Stimulated activated CD8-positive, alpha-beta memory T cell treated with anti-CD3 and anti-CD28 coated beads, Interleukin-12 subunit alpha, Interleukin-12 subunit beta, amount 100 ng/mL, for 1 hour (primary cell): ENCODE measurements at regions not wholly inside any gene's neighbourhood (a gene's known extent, or its start where the extent isn't known, plus 50 kb on each side); places are given as distances from the start of the nearest gene placed in this dataset.

Experiments used
- DNase-seq: peaks from one replicate; pipeline ENCODE4 v3.0.0-alpha.2; 2020; ENCODE audit warnings: low read depth

DNA sequence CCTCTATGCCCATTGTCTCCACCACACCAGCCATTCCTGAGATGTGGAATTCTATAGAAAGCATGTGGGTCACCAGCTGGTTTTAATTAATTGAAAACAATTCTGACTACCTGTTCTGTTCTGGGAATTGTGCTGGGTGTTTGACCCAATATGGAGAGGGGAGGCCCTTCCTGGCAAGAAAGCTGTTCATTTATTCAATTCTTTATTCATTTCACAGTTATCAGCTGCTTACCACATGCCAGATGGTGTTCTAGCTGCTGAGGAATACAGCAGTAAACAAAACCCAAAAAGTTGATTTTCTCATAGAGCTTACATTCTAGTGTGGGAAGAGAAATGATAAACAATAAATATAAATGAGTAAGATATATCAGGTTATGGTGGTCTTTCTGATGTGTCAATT lies 296.1 kb upstream of the RASGRP1 start:
- no peak for DNase-seq

DNA sequence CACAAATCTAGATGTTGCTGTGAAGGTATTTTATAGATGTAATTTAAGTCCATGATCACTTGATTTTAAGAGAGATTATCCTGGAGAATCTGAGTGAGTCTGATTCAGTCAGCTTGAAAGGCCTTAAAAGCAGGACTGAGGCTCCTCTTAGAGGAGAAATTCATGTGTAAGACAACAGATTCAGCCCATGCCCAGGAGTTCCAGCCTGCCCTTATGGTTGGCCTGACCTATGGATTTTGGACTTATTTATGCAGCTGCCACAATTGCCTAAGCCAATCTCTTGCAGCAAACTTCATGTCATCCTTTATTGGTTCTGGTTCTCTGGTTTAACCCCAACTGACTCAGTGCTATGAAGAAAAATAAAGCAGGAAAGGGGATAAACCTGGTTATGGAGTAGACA lies 296.5 kb upstream of the RASGRP1 start:
- no peak for DNase-seq

DNA sequence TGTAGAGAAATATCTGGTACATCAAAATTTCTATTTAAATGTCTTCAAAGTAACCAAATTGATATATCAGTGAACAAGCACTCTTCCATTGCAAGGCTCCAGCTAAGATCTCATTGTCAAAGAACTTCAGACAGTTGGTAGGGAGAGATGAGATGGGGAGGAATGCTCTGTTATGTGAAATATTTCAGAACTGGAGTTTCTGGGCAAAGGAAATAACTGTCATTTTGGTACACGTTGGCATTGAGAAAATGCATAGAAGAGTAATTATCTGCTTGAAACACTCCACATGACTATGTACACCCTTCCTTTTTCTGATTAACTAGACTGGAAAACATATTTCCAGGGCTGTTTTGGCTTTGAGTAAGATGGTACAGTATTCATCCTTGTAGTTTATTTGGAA lies 297.5 kb upstream of the RASGRP1 start:
- DNase-seq = no peak

DNA sequence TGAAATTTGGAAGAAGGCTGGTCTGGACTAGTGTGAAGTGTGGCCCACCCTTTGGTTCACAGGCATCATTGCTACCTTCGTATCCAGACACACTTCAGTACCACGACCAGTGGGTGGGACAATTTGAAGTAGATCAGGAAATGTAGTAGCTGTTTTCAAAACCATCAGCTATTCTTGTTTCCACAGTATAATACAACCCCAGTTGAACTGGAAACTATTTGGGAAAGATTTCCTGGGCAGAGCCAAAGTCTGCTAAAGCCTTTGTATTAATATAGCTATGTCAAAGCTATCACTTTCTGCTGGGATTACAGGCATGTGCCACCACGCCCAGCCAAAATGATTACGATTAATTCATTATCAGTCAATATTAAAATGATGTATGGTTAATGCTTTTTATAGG lies 298.8 kb upstream of the RASGRP1 start:
- no peak for DNase-seq

DNA sequence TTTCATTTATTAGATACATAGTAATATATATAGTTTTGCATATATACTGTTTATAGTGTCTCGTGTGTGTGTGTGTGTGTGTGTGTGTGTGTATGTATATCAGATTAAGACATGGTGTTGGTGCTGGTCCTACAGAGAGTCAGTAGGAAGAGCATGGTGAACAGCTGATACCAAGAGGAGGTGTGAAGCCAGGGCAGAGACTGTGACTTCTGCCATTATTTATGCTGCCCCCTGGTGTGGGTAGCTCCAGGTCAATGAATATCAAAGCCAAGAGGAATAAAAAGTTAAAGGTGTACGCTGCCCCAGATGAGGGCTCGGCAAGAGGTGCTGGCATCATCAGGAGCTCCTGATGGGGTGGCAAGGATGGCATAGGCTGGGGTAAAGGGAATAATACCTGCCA lies 299.5 kb upstream of the RASGRP1 start:
- no peak for DNase-seq

DNA sequence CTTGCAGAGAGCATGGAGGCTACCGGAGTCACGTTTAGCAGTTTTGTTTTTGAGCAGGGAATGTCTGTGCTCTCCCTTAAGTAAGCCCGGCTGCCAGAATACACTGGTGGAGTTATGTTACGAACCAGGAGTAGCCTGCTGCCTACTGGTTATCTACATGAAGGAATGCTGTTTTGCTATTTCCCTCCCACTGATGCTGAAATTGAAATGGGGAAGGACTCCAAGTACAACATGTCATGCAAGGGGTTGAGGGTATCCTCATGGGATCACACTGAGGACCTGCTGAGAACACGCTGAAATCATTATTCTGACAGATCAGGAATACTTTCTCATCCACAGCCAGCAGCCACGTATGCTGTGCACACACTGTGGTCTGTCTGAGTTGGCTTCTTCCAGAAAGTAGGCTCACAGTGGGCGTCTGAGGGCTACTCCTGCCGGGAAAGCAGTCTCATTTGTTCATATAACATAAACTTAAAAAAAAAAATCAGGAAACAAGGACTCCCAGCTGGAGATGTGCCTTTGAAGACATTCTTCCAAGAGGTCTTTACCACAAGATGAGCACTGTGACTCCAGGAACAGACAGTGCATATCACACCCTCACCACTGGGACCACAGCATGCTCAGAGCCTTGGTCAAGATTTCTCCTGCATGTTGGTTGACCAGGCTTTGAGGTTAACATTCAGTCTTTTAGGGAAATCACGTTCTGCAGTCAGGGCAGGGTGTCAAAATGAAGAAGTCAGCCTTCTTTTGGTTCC lies 300.4 kb upstream of the RASGRP1 start:
- DNase-seq = no peak

DNA sequence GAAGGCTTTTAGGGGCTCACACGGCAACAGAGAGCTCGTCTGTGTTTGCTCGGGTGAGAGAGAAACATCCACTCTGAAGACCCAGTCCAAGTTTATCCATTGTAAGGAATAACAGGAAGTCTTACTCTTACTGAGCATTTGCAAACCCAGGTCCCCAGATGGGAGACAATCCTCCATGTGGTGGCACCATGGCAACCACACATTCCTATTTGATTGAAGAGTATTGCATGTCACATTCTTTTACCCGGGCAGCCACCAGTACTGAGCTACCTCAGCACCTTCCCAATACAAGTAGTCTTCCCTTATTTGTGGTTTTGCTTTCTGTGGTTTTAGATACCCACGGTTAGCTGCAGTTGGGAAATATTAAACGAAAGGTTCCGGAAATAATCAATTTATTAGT lies 302.9 kb upstream of the RASGRP1 start:
- DNase-seq = no peak

DNA sequence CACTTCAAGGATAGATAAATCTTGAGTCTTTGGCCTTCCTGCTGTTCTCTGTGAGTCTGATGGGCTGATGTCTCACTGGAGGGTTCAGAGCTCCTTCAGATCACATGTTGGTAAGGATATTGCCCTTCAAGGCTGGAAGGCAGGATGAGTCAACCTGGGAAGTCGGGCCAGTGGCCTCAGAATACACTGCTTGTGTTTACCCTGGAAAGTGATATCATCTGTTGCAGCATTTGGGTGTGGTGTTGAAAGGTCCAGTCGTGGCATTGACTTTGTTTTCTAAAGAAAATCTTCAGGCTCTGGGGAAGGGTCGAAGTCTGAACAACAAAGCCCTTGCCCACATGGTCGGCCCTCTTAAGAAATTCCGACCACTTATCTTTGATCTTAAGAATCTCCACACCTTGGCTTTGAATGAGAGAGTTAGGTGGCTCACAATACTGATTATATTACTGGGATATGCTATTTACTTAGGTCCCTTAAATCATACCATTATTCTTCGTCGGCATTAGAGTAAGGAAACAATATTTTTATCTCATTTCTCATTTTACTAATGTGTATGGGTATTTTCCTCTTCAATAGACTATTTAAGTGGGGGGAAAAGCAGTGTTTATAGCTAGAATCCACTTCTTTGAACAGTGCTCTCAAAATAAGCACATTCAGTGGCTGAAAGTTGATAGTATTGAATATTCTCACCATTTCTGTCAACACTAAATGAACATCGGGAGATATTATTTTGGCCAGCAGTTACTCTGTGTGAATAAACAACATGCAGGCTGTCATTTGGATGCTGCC lies 303.9 kb upstream of the RASGRP1 start:
- DNase-seq = no peak

DNA sequence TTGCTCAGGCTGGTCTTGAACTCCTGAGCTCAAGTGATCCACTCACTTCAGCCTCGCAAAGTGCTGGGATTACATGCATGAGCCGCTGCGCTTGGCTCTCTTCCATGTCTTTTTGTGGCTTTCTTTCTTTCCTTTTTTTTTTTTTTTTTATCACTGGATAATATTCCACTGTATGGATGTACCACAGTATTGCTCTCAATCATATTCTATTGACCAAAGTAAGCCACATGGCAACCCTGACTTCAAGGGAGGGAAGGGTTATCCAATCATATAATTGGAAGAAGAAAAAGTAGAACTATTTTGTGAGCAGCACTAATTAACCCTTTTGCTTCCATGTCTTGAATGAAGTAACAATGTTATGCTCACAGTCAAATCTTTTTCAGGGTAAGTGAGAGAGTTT lies 307.0 kb upstream of the RASGRP1 start:
- no peak for DNase-seq

DNA sequence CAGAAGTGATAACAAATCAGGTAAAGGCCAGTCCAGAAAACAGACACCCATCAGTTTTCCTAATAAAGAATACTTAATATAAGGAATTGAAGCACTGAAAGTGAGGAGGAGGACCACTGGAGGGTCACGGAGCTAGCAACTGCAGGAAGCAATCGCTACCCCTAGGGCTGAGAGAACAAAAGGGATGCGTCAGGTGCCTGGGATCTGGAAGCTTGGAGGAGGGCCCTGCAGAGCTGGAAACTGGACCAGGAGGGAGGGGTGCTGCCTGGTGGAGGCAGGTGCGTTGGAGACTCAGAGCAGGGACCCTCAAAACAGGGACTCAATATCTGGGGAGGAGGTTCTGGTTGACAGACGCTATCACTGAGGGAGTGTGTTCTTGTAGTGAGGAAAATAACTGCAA lies 308.1 kb upstream of the RASGRP1 start:
- DNase-seq = no peak

DNA sequence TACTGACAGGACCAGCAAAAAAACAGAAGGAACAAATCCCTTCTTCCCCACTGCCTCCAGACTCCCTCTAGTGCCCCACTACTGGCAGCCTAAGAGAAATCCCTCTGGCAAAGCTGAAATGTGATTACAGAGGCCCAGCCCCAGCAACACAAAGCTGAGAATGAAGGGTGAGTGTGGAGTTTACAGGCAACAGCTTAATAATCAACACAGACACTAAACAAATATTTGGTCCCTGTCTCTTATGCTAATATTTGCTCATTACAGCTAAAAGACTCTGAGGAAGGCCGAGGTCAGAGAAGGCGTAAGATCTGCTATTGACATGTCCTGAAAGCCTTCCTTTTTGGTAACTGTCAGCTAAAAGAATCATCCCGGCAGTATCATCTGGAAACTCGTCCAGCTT lies 308.5 kb upstream of the RASGRP1 start:
- no peak for DNase-seq

DNA sequence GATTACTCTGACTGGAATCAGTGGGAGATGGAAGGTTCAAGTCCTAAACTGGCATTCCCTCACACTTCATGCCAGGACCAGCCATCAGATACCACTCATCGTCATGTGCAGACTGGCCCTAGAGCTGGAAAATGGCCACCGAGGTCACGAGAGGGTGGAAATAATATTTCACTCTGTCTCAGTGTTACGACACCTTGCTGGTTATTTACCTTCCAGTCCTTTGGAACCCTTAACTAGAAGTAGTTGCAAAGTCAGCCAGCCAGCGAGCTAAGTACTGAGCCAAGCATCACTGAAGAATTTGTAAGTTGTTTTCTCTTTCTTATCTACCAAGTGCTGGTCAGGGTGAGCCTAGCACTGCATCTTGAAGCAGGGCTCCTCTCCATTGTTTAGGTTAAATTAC lies 309.9 kb upstream of the RASGRP1 start:
- no peak for DNase-seq

DNA sequence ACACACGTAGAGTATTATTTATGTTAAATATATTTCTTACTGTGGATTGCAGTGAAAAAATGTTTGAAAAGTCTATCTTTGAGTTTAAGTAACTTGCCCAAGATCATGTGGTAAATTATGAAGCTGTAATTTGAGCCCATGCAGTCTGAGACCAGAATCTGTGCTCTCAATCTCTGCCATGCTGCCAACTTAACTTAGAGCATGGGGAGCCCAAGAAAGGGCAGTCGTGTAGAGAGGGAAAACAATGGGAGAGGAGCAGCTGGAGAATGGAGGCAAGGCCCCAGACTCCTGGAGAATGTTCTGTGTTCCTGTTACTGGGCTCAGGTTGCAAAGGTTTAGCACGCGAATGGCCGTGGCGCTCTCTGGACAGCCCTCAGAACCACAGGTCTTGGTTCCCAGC lies 311.6 kb upstream of the RASGRP1 start:
- no peak for DNase-seq

DNA sequence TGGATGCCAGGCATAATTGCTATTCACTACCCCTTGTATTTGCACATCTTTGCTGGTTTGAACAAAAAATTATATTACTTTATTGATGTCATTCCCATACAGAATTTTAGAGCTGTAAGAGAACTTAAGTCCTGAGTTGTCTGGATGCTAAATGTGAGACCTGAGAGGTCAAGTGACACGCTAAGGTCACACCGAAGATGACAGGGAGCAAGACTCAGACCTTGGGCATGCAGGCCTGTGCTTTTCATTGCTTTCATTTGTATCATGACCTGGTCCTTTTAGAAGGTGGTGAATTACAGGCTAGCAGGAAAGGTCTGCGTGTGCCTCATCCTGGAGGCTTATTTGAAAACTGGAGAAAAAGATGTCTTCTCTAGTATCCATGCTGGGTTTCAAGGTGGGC lies 312.0 kb upstream of the RASGRP1 start:
- no peak for DNase-seq

DNA sequence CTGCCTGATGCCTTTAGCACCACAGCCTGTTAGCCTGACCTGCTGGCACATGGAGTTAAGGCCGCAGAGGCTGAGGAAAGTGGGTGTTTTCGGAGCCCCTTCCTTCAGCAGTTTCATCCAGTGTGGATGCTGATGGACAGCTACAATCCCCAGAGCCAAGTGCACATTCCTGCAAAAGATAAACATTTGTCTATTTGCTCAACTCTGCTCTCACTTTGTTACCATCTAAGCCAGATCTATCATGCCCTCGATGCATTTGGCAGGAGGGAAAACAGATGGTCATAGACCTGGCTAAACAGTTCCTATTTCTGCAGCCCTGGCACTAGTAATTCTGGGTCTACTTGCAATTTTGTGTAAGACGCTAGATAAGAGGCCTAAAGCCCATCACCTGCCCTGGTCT lies 312.9 kb upstream of the RASGRP1 start:
- no peak for DNase-seq

DNA sequence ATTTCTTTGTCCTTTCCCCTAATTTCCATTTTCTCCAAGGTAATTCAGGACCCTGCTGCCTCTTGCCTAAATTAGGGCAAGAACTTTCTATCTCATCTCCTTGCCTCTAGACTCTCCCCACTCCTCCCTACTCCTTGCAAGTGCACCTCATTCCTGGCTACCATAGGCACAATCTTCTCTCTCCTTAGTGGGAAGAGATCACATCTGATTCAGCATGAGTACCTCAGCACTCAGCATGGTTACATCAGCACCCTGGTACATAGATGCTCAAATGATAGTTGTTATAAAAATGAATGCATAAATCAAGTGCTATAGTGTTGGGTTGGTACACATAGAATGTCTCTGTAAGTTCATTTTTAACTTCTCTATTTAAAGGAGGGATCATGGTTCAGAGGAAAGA lies 313.4 kb upstream of the RASGRP1 start:
- DNase-seq = no peak

DNA sequence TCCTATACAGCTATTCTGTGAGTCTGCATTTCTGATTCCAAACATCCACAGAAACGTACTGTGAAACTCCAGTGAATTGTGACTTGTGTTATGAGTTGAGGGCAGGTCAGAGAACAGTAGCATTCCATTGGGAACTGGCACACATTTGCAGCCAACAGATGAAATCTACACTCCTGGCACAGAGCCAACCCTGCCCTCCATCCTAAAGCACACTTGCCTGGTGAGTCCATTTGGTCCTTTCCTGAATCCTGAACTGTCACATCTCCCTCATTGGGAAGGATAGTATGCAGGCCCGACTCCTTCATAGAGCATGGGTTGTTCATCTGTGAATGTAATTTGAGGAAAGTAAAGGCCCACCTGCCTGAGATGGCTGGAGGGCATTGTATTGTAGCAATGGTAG lies 314.3 kb upstream of the RASGRP1 start:
- DNase-seq = no peak

DNA sequence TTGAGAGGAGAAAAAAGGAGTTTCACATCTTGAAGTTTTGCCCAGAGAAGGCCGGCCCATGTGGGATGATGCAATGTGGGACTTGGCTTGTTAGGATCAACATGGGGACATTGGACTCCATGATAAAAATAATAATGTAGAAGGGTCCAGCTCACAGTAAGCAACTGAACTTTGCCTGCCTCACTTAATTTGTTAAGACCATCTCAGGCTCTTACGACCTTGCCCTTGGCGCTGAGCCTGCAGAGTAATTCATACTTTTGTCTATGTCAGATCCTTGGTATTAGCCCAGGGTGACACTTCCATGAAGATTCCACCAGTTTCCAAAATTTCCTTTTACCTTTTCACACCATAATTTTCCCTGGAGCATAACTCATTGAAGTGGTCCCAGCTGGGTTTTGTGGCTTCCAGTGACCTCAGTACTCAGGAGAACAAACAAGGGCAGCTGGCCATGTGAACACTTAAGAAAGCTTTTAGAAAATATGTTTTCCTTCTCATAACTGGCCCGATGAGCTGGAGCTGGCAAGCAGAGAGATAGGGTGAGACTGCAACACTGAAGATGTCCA lies 315.4 kb upstream of the RASGRP1 start:
- DNase-seq = no peak

DNA sequence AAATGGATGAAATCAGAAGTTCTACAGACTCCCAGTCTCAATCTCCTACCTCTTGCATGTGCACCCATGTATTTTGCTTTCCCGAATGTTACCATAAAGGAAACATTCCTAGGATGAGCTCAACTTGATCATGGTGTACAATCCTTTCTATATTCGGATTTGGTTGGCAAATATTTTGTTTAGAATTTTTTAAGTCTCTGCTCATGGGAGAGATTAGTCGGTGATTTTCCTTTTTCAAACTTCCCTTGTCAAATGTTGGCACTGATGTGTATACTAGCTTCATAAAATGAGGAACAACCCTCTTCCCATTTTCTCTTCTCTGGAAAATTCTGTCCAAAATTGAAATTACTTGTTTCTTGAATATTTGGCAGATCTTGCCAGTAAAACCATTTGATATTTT lies 317.6 kb upstream of the RASGRP1 start:
- no peak for DNase-seq

DNA sequence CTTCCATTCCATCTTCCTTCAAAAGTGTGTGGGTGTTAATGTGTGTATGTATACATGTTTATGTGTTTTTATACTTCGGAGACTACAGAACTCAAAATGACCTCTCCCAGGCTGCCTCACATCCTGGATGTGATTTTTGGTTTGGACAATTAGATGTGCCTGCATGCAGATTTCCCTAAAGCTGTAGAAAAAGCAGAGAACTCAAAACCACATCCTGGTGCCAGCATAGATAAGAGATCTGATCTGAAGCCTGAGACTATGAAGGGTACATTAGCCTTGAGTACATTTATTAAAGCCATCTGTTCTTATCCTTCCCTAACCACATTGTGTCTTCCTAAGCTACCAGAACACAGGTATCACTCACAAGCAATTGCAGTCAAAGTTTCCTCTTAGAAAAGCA lies 319.4 kb upstream of the RASGRP1 start:
- DNase-seq = no peak

DNA sequence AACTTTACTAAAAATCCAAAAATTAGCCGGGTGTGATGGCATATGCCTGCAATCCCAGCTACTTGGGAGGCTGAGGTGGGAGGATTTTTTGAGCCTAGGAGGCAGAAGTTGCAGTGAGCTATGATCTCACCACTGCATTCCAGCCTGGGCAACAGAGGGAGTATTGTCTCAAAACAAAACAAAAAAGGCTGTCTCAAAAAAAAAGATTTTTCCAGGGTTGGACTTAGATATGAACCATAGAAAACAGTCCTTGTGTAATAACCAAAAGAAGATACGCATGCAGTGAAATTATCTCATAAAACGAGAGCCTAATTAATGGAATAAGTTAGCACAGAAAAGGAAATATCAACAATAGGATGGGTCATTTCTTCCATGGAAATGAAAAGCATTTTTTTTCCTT lies 320.4 kb upstream of the RASGRP1 start:
- no peak for DNase-seq

DNA sequence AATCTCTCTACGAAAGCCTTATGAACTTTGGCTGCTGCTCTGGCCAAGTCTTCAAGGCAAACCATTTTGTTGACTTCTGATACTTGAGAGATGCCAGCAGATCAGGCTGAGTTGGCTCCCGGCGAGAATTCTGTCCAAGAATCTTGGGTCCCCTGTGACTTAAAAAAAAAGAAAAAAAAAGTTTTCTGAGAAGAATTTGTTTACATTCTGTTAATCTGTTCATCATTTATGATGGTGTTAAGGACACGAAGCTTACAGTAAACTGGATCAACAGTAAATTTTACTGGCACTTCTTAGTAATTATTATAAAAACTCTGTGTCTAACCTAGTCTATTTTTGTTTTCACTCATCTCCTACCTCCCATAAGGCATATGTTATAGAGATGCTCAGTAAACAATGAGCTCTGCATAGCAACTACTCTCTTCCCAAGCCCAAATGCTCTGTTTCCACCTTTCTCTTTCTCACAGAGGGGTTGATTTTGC lies 320.9 kb upstream of the RASGRP1 start:
- no peak for DNase-seq
